ENCODE measurements at regions not wholly inside any gene's neighbourhood (a gene's known extent, or its start where the extent isn't known, plus 50 kb on each side); places are given as distances from the start of the nearest gene placed in this dataset.

DNA sequence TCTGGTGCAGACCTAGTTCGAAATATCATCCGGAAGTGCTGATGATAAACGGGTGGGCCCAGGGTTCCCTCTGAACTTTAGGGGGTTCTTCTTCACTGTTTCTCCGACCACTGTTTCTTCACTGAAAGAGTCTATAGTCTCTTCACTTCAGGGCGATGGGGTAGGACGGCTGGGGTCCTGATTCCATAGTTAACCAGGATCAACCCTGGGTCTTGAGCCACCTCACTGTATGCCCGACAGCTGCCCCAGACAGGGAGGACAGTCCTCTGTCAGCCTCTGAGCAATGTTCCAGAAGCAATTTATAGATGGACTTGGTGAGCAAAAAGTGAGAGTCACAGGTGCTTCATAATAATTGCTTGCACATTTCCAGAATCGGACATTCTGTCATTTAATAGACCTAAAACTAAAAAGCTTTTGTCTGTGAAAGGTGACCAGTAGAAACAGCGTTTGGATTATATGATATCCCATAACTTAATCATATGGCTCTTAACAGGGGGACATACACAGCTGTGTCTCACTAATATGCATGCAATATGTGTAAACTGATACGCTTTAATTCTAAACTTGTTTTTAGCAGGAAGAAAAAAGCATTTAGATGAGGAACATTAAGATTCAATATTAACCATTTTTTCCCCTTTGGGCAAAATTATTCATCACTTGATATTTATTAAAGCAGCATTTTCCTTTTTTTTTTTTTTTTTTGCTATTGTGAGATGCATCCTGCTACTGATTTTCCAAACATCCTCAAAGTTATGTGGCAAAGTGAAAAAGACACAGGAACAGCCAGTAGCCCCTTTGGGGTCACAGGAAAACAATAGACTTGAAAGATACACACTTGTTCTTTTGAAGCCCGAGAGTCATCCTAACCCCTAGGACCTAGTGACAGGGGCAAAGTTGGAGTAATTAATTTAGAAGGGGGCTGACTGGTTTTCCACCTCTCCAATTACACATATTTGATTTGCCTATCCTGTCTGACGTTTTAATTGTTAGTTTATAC, 277.0 kb downstream of the ZNF536 start:
- no peak for DNase-seq

DNA sequence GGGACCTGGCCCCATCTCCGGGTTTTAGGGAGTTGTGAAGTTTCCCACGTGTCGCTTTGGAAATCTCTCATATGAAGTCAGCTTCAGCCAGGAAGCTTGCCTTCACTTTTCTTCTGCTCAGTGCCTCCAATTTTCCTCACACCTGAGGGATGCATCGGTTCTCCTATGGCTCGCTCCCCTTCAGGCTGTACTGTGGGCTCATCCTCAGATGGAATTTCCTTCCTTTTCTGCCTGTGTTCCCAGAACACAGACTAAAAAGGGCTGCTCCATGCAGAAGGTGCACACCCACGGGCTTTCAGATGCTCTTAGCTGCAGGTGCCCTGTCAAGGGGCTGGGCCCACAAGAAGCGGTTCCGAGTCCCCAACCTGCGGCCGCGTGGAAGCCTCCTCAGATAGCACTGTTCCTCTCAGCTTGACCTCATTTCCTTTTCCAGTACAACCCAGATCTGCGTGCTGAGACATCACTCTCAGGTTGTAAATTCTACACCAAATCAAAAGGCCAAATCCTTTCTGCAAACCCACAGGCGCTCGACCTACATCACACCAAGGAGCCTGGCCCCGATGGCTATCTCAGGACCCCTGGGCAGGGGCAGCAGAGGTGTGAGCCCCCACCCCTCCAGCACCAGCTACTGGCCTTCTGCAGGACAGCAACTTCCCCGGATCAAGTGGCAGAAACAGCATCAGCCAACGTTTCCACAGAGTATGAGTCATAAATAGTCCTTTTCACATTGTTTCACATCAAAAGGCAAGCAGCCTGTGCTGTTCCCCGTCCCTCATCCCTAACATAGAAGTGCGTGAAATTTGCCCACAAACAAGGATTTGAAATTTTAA, 275.9 kb downstream of the ZNF536 start:
- no peak for DNase-seq

DNA sequence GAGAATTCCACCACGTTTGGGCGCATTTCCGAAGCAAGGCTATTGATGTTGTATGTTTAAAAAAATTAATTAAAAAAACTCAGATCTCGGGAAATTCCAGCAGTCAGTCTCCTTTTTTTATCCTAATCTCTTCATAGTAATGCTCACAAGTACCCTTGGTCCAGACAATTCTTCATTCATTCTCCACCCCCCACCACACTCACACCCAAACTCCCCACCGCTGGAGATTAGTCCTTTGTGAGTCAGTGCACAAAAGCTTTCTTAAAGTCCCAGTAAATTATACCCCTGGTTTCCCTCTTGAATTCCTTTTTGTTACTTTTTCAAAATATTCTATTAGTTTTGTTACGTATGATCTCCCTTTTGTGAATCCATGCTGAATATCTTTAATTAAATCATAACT, 274.6 kb downstream of the ZNF536 start:
- DNase-seq: no peak

DNA sequence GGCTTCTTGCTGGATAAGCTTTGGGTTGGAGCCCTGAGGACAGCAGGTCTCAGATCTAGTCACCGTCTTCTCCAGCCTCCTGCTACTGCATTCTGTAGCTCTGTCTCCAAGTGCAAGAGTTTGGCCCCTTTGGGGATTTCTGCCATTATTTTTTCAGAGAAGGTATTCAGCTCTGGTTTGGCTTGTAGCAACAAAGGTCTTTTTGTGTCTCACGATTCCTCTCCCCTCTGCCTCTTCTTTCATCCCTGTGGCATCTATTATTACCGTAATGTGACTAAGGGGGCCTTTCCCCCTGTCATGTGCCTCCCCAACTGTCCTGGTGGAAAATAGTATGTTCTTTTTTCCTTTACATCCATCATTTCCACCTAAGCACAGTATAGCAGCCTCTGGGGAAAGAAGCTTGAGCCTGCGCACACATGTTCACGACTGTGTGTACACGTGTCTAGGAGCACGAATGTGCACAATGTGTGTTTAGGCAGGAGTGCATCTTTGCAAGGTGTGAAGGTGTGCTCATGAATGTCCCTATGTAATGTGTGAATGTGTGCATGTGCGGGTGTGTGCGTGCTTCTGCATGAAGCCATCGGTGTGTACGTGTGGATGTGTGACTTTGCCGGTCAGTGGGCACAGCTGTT, 273.9 kb downstream of the ZNF536 start:
- no peak for DNase-seq

DNA sequence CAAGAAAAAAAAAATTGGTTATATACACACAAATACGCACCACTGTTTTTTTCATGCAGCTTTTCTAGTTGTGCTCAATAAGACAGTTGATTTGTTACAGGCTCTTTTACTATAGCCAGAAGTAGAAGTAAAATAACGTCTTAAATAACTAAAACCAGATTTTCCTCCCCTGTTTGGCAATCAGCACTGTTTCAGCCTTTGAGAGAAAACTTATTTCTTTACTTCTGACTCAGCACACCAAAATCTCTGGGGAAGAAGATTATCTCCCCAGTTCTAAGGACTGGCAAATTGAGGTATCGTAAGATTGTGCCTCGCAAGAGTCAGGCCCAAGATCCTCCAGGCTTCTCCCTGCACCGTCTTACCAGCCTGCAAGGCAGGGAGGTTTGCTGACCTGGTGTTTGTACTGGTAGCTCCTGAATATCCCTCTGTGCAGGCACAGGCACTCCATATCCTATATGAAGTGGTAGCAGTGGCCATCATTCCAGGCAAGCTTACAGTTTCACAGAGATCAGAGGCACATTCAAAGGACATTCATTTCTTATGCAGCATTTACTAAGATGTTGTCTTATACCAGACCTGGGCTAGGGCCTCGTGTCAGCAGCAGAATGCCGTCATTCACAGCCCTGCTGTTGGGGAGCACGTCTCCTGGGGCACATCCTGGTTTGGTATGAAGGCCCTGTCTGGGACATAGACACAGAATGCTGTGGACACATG, 268.2 kb downstream of the ZNF536 start:
- no peak for DNase-seq

DNA sequence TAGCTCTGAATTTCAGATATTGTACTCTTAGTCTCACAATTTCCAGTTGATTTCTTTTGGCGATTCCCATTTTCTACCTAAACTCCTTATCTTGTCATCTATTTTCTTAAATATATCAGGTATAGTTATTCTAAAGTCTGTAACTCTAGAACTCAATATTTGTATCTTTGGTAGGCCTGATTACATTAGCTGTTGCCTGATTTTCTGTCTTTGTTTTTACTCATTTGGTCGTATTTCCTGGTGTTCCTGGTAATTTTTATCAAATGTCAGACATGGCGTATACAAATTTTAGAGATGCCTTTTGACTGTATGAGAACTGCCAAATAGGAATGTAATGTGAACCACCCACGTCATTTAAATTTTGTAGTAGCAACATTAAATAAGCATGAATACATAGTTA, 266.7 kb downstream of the ZNF536 start:
- DNase-seq: no peak

DNA sequence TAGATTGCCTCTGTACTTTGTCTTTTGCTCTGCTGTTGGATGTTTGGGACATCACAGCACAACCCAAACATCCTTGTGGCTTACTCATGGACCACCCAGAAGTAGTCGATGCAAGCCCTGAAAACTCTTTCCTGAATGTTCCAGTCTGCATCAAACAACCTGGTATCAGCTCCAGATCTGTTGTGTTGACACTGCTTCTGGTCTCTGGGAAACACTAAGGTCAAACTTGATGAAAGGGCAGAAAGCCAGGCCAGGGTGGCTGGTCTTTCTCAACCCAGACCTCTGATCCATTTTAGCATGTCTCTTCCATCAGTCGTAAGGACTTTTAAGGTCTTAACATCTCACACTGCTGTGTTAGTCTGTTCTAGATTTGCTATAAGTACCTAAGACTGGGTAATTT, 265.7 kb downstream of the ZNF536 start:
- no peak for DNase-seq

DNA sequence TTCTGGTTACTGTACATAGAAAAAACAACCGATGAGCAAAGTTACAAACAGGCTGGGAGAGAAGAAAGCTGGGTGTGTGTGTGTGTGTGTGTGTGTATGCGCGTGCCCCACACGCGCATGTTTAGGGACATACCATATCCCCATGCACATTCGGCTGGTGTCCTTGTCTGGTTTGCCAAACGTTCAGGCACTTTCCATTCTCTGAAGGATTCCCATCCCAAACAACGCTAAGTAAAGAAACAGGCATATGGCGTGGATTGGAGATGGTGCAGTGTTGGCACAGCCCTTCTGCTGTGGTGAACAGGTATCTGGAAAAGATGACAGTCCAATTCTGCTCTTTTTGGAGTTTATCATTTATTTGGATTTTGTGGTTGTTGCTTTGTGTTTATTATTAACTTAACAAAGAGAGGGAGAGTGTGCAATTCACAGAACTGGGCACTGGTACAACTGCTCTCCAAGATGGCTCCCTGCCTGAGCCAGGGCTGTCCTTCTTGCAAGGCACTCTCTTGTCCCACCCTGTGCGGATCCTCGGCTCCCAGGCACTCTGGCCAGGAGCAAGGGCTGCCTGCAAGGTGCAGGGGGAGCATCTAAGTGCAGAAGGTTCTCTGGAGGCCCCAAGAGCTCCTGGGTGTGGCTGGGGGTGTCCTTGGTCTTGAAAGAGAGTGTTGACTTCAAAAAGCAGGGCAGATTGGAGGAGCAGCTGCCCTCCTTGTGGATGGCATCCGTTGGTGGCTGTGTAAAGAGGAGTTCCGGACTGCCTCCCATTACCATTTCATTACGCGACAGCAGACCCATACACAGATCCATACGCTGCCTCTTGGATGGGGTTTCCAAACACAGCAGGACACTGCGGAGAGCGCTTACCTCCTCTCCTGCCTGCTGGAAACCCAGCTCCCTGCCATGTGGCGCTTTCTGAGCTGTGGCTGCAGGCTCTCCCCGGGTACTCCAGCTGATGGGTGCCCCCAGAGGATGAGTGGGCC, 263.1 kb downstream of the ZNF536 start:
- no peak for DNase-seq

DNA sequence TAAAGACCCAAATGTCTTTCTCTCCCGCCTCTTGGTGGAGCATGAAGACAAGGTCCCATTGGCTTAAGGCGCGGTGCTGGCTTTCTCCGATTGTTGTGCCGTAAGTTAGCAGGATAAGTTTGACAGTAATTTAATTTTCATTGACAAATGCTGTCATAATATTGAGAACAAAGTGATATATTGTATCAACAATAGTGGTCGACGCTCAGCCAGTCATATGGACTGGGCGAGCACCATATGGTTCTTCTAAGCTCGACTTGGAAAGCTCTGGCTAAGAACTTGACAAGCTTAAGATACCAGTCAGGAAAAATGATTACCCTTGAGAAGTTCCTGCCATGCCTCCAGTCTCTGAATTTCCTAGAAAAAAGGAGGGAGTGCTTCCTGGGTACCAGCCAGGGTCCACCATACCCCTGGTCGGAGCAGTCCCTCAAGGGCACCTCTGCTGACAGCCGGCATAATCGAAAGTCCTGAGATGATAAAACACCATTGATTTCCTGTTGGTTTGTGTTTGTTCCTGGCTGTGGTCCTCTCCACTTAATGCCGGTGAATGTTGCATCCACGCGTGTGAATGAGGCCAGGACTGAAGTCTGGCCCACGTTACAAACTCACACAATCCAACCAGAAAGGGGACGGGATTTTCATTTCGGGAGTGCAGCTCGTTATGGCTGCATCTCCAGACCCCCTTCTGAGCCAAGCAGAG, 262.1 kb downstream of the ZNF536 start:
- no peak for DNase-seq

DNA sequence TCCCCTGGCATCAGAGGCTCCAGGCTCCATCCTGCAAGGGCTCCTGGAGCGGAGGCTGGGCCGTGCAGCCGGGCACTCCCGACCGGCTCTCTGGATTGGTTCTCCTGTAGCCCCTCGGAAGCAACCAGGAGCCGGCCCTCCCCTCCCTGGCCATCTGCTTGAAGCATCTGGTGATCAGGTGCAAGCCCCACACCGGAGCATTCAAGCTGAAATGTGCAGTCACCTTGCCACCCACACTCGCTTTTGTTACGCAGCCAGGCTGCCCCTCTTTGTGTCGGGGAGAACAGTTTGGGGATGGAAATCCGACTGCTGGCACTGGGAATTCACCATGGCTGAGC, 258.8 kb downstream of the ZNF536 start:
- no peak for DNase-seq

DNA sequence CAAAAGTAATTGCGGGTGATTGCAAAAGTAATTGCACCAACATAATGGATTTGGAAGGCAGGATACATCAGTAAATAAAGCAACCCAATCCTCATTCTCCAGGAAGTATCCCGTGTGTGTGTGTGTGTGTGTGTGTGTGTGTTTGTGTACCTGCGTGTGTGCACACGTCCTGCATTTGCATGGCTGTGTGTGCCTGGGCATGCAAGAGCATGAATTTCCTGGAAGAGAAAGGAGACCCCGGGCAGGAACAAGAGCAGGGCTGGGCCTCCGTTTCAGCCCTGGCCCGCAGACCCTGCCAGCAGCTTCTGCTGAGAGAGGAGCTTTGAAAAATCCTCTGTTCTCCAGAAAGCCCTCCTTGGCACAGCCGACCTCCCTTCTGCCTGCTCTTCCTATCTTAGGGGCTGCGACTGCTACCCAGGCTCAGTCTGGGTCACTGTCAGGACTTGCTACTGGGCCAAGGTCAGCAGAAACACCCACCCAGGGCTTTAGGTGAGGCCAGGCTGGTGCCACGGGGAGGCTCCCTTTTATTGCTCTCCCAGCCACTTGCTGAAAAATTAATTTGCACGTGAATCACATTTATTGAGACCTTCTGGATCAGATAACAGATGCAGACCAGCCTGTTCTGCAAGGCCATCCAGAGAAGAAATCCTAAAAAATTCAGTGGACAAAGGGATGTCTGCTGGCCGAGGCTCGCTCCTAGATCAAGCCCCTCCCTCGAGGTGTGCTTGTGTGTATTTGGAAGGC, 258.3 kb downstream of the ZNF536 start:
- no peak for DNase-seq

DNA sequence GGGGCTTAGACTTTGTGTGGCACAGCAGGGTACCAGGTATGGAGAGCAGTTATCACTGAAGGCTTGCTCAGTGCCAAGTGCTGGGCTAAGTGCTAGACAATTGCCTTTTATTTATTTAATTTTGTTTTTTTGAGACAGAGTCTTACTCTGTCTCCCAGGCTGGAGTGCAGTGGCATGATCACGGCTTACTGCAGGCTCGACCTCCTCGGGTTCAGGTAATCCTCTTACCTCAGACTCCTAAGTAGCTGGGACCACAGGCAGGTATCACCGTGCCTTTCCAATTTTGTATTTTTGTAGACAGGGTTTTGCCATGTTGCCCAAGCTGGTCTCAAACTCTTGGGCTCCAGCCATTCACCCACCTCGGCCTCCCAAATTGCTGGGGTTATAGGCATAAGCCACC, 256.9 kb downstream of the ZNF536 start:
- DNase-seq: no peak

DNA sequence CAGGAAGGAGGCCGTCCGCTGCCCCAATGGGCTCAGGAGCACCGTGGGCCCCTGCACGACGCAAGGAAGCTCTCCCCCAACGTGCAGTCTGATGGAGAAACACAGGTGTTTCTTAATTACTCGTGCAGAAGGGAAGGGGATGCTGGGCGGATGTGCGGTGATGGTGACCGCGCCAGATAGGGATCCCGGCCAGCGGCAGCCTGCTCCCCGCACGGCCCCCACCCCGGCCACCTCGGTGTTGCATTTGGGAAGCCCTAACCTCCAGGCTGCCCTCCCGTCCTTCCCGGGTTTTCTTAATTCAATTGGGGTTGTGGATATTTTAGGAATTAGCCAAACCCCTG, 254.4 kb downstream of the ZNF536 start:
- no peak for DNase-seq

DNA sequence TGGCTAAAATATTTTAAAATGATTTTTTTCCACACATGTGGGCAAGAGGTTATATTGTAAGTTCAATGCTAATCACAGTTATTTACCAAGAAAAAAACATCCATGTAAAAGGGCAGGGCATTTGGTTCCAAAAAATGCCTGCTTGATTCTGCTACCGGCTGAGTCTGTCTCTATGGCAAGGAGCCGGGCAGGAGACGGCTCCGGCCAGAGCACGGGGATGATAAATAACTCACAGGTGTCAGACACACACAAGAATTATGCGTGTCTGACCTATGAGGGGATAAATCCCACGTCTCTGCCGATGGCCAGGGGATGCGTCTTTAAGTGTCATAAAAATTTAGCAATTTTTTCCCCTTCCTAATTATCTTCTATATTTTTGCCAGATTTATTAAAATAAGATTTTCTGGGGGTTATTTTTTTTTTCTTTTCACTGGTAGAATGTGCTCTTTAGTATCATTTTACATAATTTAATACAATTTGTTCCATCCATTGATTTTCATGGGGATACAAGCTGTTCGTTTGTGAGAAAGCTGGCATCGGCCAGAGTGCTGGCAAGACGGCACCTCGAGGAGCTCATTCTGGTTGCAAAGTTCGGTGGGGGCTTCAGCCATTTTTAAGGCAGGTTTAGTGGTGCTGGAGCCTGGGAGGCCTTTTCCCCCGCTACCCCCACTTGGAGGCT, 253.9 kb downstream of the ZNF536 start:
- DNase-seq: no peak

DNA sequence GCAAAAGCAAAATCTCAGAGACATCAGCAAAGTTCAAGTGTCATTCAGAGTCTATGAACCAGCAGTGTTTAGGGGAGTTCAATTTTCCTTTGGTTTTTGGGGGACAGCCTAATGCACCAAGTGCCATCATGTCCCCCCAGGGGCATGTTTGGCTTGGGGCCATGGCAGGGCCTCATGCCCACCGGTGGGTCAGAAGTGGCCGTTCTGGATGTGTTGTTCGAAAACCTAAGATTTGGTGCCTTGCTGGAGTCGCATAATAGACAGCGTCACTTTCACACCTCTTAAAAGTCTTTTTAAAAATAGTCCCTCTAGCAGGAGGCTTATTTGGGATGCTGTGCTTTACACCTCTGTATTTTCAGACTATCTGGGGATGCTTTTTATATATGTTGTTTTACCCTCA, 250.1 kb downstream of the ZNF536 start:
- no peak for DNase-seq

DNA sequence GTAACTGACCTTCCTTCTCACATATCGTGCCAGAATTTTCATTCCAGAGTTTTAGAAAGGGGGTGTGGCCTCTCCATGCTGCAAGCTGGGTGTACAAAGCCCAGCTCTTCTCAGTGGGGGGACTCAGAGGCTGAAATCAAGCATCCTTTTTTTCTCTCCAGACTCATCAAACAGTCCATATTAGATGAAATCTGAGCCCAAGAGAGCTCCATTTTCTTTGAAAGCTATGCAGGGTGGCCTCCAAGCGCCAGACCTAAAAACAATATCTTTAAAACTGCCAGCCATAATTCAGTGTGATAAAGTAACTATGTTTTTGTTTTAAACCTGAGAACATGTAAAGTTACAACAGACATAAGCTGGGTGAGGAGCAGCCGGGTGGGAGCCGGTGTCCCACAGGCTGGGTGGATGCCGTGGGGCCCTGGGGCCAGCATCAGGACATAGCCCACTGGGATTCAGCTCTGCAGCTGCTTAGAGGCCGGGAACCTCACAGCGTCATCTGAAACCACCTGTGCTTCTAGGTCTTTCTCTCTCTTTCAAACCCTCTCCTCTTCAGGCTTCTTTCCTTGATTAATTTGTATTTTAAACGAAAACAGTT, 249.2 kb downstream of the ZNF536 start:
- no peak for DNase-seq

DNA sequence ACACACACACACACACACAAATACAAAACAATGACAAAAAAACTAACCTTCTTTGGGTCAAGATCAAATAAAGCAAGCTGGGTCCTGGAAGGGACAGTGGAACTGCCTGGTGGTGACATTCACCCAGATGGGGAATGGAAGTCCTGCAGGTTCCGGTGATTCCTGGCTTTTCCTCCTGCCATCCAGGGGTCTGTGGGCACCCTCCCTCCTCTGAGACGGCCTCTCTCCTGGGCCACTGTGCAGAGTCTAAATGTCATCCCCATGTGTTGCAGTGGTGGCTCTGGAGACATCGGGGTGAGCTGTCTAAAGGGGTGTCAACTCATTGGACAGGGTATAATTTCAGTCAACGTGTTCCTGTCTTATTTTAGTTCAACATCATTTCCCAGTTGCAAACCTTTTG, 248.2 kb downstream of the ZNF536 start:
- DNase-seq: no peak

DNA sequence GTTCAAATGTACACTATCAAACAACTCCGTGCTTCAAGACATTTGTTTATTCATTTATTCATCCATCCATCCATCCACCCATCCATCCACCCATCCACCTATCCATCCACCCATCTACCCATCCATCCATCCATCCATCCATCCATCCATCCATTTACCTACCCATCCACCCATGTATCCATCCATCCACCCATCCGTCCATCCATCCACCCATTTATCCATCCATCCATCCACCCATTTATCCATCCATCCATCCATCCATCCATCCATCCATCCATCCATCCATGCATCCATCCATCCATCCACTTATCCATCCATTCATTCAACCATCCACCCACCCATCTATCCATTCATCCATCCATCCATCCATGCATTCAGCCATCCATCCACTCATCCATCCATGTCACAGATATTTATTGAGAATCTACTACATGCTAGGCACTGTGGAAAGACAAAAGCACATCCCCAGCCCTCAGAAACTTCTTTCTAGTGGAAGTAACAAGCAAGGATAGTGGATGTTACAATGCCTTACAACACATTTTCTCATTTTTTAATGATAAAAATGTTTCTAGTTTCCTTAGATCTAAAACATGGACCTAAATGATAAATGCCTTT, 237.6 kb downstream of the ZNF536 start:
- DNase-seq: no peak

DNA sequence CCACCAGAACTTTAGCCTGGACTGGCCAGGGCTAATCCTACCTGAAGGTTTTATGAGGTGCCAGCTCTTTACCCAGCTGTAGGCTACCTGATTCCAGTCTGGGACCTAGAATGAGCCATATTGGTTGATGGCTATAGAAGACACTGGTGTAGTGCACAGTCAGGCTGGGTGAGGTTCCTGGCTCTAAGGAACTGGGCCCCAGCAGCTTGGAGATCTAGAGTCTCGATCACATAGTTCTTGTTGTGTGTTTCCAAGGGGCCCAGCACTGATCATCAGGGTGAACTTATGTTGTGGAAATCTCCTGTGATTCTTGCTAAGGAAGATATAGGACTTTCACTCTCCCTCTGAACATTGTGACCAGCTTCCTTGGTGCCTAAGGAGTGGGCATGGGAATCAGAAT, 236.3 kb downstream of the ZNF536 start:
- DNase-seq: no peak
